DMS53 (cell line): ENCODE measurements at regions not wholly inside any gene's neighbourhood (a gene's known extent, or its start where the extent isn't known, plus 50 kb on each side); places are given as distances from the start of the nearest gene placed in this dataset.
A peak's percentile ranks its signal among the peaks of the same experiment; 100 is the strongest.

Source experiments
- DNase-seq: peaks from one replicate; lab custom pipeline; 2025; lab: John Stamatoyannopoulos, UW

GRCh38 chr3:67791620-67792019 lies 137.2 kb upstream of the SUCLG2 start:
- peak; percentile 56 for DNase-seq

- peak; percentile 48 for DNase-seq
Observed at GRCh38 chr3:67790043-67790442, 135.6 kb upstream of the SUCLG2 start.

GRCh38 chr3:67788396-67788795 lies 134.0 kb upstream of the SUCLG2 start:
- DNase-seq, result no peak

- DNase-seq, result no peak
Observed at GRCh38 chr3:67783281-67784250, 129.2 kb upstream of the SUCLG2 start.

- peak; percentile 49 for DNase-seq
Observed at GRCh38 chr3:67781871-67782270, 127.5 kb upstream of the SUCLG2 start.

- DNase-seq, result peak; percentile 76
Observed at GRCh38 chr3:67781218-67781617, 126.8 kb upstream of the SUCLG2 start.

GRCh38 chr3:67774676-67775075 lies 120.3 kb upstream of the SUCLG2 start:
- DNase-seq, result peak; percentile 35

- DNase-seq, result no peak
Observed at GRCh38 chr3:67765575-67765974, 111.2 kb upstream of the SUCLG2 start.

GRCh38 chr3:67745296-67745695 lies 90.9 kb upstream of the SUCLG2 start:
- DNase-seq, result no peak

GRCh38 chr3:67744699-67745098 lies 90.3 kb upstream of the SUCLG2 start:
- DNase-seq, result no peak

- DNase-seq, result no peak
Observed at GRCh38 chr3:67739851-67740250, 85.4 kb upstream of the SUCLG2 start.

GRCh38 chr3:67737906-67738865 lies 83.8 kb upstream of the SUCLG2 start:
- no peak for DNase-seq

- no peak for DNase-seq
Observed at GRCh38 chr3:67737140-67737539, 82.7 kb upstream of the SUCLG2 start.

GRCh38 chr3:67733269-67733950 lies 79.0 kb upstream of the SUCLG2 start:
- no peak for DNase-seq

- DNase-seq, result no peak
Observed at GRCh38 chr3:67724434-67724833, 70.0 kb upstream of the SUCLG2 start.

- no peak for DNase-seq
Observed at GRCh38 chr3:67723863-67724262, 69.5 kb upstream of the SUCLG2 start.

- DNase-seq, result no peak
Observed at GRCh38 chr3:67719333-67719732, 64.9 kb upstream of the SUCLG2 start.

GRCh38 chr3:67715971-67716370 lies 61.6 kb upstream of the SUCLG2 start:
- DNase-seq, result no peak

GRCh38 chr3:67713764-67714469 lies 59.5 kb upstream of the SUCLG2 start:
- no peak for DNase-seq

GRCh38 chr3:67712259-67712658 lies 57.8 kb upstream of the SUCLG2 start:
- no peak for DNase-seq

- DNase-seq, result no peak
Observed at GRCh38 chr3:67710396-67710795, 56.0 kb upstream of the SUCLG2 start.
